ENCODE measurements at regions not wholly inside any gene's neighbourhood (a gene's known extent, or its start where the extent isn't known, plus 50 kb on each side); places are given as distances from the start of the nearest gene placed in this dataset.

- no peak for TF ChIP-seq ZFP30 (CRISPR knock-in tag; IDR thresholded peaks at IDR 0.05)
- TF ChIP-seq, protein P1, sequence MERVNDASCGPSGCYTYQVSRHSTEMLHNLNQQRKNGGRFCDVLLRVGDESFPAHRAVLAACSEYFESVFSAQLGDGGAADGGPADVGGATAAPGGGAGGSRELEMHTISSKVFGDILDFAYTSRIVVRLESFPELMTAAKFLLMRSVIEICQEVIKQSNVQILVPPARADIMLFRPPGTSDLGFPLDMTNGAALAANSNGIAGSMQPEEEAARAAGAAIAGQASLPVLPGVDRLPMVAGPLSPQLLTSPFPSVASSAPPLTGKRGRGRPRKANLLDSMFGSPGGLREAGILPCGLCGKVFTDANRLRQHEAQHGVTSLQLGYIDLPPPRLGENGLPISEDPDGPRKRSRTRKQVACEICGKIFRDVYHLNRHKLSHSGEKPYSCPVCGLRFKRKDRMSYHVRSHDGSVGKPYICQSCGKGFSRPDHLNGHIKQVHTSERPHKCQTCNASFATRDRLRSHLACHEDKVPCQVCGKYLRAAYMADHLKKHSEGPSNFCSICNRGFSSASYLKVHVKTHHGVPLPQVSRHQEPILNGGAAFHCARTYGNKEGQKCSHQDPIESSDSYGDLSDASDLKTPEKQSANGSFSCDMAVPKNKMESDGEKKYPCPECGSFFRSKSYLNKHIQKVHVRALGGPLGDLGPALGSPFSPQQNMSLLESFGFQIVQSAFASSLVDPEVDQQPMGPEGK (CRISPR knock-in tag; IDR thresholded peaks at IDR 0.05; ENCODE audit: borderline replicate concordance): no peak
- no peak for TF ChIP-seq TCF4 (CRISPR knock-in tag; IDR thresholded peaks at IDR 0.05; ENCODE audit: borderline replicate concordance)
- no peak for TF ChIP-seq ZFP3 (CRISPR knock-in tag; IDR thresholded peaks at IDR 0.05)
- no peak for TF ChIP-seq ZC3H10 (CRISPR knock-in tag; IDR thresholded peaks at IDR 0.05)
- TF ChIP-seq TOX (CRISPR knock-in tag; IDR thresholded peaks at IDR 0.05; ENCODE audit: borderline replicate concordance): no peak
- TF ChIP-seq, protein P2, sequence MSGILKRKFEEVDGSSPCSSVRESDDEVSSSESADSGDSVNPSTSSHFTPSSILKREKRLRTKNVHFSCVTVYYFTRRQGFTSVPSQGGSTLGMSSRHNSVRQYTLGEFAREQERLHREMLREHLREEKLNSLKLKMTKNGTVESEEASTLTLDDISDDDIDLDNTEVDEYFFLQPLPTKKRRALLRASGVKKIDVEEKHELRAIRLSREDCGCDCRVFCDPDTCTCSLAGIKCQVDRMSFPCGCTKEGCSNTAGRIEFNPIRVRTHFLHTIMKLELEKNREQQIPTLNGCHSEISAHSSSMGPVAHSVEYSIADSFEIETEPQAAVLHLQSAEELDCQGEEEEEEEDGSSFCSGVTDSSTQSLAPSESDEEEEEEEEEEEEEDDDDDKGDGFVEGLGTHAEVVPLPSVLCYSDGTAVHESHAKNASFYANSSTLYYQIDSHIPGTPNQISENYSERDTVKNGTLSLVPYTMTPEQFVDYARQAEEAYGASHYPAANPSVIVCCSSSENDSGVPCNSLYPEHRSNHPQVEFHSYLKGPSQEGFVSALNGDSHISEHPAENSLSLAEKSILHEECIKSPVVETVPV (CRISPR knock-in tag; IDR thresholded peaks at IDR 0.05): no peak
- TF ChIP-seq ESRRG (CRISPR knock-in tag; IDR thresholded peaks at IDR 0.05): no peak
- TF ChIP-seq POU6F1 (CRISPR knock-in tag; IDR thresholded peaks at IDR 0.05; ENCODE audit: borderline replicate concordance, low read depth): no peak
- TF ChIP-seq PPARA (CRISPR knock-in tag; IDR thresholded peaks at IDR 0.05; ENCODE audit: borderline replicate concordance): no peak
- no peak for TF ChIP-seq CSDC2 (CRISPR knock-in tag; IDR thresholded peaks at IDR 0.05)
- no peak for TF ChIP-seq SNAI2 (CRISPR knock-in tag; IDR thresholded peaks at IDR 0.05)
- TF ChIP-seq GLIS3 (CRISPR knock-in tag; IDR thresholded peaks at IDR 0.05): no peak
- TF ChIP-seq BACH2 (CRISPR knock-in tag; IDR thresholded peaks at IDR 0.05; ENCODE audit: borderline replicate concordance): no peak
- TF ChIP-seq ISL1 (CRISPR knock-in tag; IDR thresholded peaks at IDR 0.05): no peak
- TF ChIP-seq CREB5 (CRISPR knock-in tag; IDR thresholded peaks at IDR 0.05; ENCODE audit: low read depth): no peak
- TF ChIP-seq RARB (CRISPR knock-in tag; IDR thresholded peaks at IDR 0.05): no peak
- no peak for TF ChIP-seq ZNF8 (CRISPR knock-in tag; IDR thresholded peaks at IDR 0.05)
- no peak for TF ChIP-seq OSR1 (CRISPR knock-in tag; IDR thresholded peaks at IDR 0.05)
- TF ChIP-seq TSHZ2 (CRISPR knock-in tag; IDR thresholded peaks at IDR 0.05): no peak
- no peak for ATAC-seq
Measured at GRCh38 chr6:14697427-14697826, 548.4 kb upstream of the JARID2 start.

GRCh38 chr6:14699803-14700601, 545.9 kb upstream of the JARID2 start:
- no peak for TF ChIP-seq PPARA (CRISPR knock-in tag; IDR thresholded peaks at IDR 0.05; ENCODE audit: borderline replicate concordance)
- TF ChIP-seq ZFP30 (CRISPR knock-in tag; IDR thresholded peaks at IDR 0.05): no peak
- TF ChIP-seq TCF4 (CRISPR knock-in tag; IDR thresholded peaks at IDR 0.05; ENCODE audit: borderline replicate concordance): no peak
- TF ChIP-seq ISL1 (CRISPR knock-in tag; IDR thresholded peaks at IDR 0.05): no peak
- no peak for TF ChIP-seq RARB (CRISPR knock-in tag; IDR thresholded peaks at IDR 0.05)
- TF ChIP-seq ARNTL (CRISPR knock-in tag; IDR thresholded peaks at IDR 0.05; ENCODE audit: borderline replicate concordance, low read depth): no peak
- no peak for TF ChIP-seq CREB5 (CRISPR knock-in tag; IDR thresholded peaks at IDR 0.05; ENCODE audit: low read depth)
- no peak for TF ChIP-seq TOX (CRISPR knock-in tag; IDR thresholded peaks at IDR 0.05; ENCODE audit: borderline replicate concordance)
- TF ChIP-seq ZFP3 (CRISPR knock-in tag; IDR thresholded peaks at IDR 0.05): no peak
- TF ChIP-seq SNAI2 (CRISPR knock-in tag; IDR thresholded peaks at IDR 0.05): no peak
- no peak for ATAC-seq
